ENCODE measurements at regions not wholly inside any gene's neighbourhood (a gene's known extent, or its start where the extent isn't known, plus 50 kb on each side); places are given as distances from the start of the nearest gene placed in this dataset.

GRCh38 chr5:1686016-1686802, 113.4 kb downstream of the MRPL36 start:
- TF ChIP-seq, protein P1, sequence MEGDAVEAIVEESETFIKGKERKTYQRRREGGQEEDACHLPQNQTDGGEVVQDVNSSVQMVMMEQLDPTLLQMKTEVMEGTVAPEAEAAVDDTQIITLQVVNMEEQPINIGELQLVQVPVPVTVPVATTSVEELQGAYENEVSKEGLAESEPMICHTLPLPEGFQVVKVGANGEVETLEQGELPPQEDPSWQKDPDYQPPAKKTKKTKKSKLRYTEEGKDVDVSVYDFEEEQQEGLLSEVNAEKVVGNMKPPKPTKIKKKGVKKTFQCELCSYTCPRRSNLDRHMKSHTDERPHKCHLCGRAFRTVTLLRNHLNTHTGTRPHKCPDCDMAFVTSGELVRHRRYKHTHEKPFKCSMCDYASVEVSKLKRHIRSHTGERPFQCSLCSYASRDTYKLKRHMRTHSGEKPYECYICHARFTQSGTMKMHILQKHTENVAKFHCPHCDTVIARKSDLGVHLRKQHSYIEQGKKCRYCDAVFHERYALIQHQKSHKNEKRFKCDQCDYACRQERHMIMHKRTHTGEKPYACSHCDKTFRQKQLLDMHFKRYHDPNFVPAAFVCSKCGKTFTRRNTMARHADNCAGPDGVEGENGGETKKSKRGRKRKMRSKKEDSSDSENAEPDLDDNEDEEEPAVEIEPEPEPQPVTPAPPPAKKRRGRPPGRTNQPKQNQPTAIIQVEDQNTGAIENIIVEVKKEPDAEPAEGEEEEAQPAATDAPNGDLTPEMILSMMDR (IDR thresholded peaks at IDR 0.05; ENCODE audit: low read depth, low read length, missing control alignments) = no peak
- H3K4me3 ChIP-seq (ENCODE audit: low read depth, low read length) = no peak overlapping the region
- in situ Hi-C loops (cut with HindIII; ENCODE audit: low sequenced_read_pairs) = no loop called here
- DNase-seq (ENCODE audit: low read depth) = no peak

- TF ChIP-seq, protein P1 (IDR thresholded peaks at IDR 0.05; ENCODE audit: low read depth, low read length, missing control alignments) = no peak
- H3K4me3 ChIP-seq (ENCODE audit: low read depth, low read length) = no peak overlapping the region
- in situ Hi-C loops (cut with HindIII; ENCODE audit: low sequenced_read_pairs) = no loop called here
- DNase-seq (ENCODE audit: low read depth) = no peak
Measured at GRCh38 chr5:1685066-1685465, 114.6 kb downstream of the MRPL36 start.

GRCh38 chr5:1681955-1682354, 117.7 kb downstream of the MRPL36 start:
- in situ Hi-C loops (cut with HindIII; ENCODE audit: low sequenced_read_pairs) = no loop called here
- DNase-seq (ENCODE audit: low read depth) = no peak
- TF ChIP-seq, protein P1 (IDR thresholded peaks at IDR 0.05; ENCODE audit: low read depth, low read length, missing control alignments) = no peak
- H3K4me3 ChIP-seq (ENCODE audit: low read depth, low read length) = no peak overlapping the region

DNA sequence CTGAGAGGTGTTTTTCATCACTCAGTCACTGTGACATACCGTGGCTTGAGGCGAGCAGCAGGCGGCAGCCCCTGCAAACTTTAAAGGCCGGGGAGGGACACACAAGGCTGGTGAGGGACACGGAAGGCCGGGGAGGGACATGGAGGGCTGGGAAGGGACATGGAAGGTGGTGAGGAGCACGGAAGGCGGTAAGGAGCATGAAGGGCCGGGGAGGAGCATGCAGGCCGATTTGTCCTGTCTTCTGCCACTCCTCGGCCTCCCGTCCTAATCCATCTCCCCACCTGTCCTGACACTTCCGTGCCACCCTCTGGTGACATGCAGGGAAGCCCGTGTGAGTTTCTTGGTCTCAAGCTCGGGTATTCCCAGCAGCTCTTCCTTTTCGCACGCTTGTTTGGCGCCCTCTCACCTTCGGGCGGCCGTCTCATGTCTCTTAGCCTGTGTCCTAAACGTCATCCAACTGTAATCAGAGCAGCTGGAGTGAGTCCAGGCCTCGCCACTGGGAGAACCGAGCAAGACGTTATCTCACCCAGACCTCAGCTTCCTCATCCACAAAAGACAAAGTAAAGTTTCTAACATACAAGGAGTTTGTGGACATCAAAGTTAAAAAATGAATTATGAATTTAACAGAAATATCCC, 126.5 kb downstream of the MRPL36 start:
- in situ Hi-C loops (cut with HindIII; ENCODE audit: low sequenced_read_pairs) = no loop called here
- no peak overlapping the region for H3K4me3 ChIP-seq (ENCODE audit: low read depth, low read length)
- TF ChIP-seq, protein P1 (IDR thresholded peaks at IDR 0.05; ENCODE audit: low read depth, low read length, missing control alignments) = no peak
- DNase-seq (ENCODE audit: low read depth) = no peak

GRCh38 chr5:1672396-1672795, 127.2 kb downstream of the MRPL36 start:
- DNase-seq (ENCODE audit: low read depth) = no peak
- no peak overlapping the region for H3K4me3 ChIP-seq (ENCODE audit: low read depth, low read length)
- in situ Hi-C loops (cut with HindIII; ENCODE audit: low sequenced_read_pairs) = no loop called here
- TF ChIP-seq, protein P1 (IDR thresholded peaks at IDR 0.05; ENCODE audit: low read depth, low read length, missing control alignments) = no peak

- in situ Hi-C loops (cut with HindIII; ENCODE audit: low sequenced_read_pairs) = no loop called here
- no peak overlapping the region for H3K4me3 ChIP-seq (ENCODE audit: low read depth, low read length)
- DNase-seq (ENCODE audit: low read depth) = no peak
- TF ChIP-seq, protein P1 (IDR thresholded peaks at IDR 0.05; ENCODE audit: low read depth, low read length, missing control alignments) = no peak
Measured at GRCh38 chr5:1671351-1671750, 128.3 kb downstream of the MRPL36 start.

Measured in astrocyte of the cerebellum (primary cell).